ENCODE measurements at regions not wholly inside any gene's neighbourhood (a gene's known extent, or its start where the extent isn't known, plus 50 kb on each side); places are given as distances from the start of the nearest gene placed in this dataset.

GRCh38 chr12:111171832-111172231 is 197.1 kb downstream of the PHETA1 start:
- TF ChIP-seq EP300 (IDR thresholded peaks at IDR 0.05) (no peak), POLR2A (IDR thresholded peaks at IDR 0.05) (no peak), CTCF (IDR thresholded peaks at IDR 0.05) (no peak), POLR2AphosphoS5 (IDR thresholded peaks at IDR 0.05) (no peak)
- H3K36me3 ChIP-seq = no peaks in the 10 kb centered on the region
- H3K9me3 ChIP-seq = no peaks in the 10 kb centered on the region
- DNase-seq = no peak
- 84 to 88% methylated on average over 8 to 9 of the region's 9 CpGs for WGBS, 2 donors
- H3K4me1 ChIP-seq = peaks cover 0 to 5% (median 2%) of the 10 kb centered on the region in 4 donors
- ATAC-seq (ENCODE audit: low FRiP score in 2 of 2) = no peak
- H3K27me3 ChIP-seq = no peaks in the 10 kb centered on the region
- H3K27ac ChIP-seq = no peak overlapping the region
- H3K4me3 ChIP-seq = no peak overlapping the region

DNA sequence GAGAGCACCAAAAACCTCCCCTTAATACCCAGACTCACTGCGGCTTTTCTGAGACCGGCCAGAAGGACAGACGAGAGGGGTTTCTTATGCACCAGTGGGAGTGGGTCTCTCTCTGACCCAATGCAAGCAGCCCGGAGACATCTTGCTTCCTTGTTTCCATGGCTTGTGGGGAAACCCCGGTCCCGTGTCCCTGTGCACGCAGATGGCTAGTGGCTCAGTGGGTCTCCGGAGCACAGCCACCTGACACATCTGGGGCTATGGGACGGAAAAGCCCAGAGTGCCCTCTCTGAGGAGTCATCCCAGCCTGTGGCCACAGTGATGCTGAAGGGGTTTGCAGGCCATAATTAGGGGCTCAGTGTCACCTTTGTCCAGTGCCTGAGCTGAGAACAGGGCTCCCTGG is 197.6 kb downstream of the PHETA1 start:
- DNase-seq = no peak
- H3K4me3 ChIP-seq = no peak overlapping the region
- no peaks in the 10 kb centered on the region for H3K36me3 ChIP-seq
- H3K4me1 ChIP-seq = peaks cover 0 to 5% (median 2%) of the 10 kb centered on the region in 4 donors
- no peak for TF ChIP-seq CTCF (IDR thresholded peaks at IDR 0.05)
- TF ChIP-seq POLR2A (IDR thresholded peaks at IDR 0.05) = no peak
- no peak for TF ChIP-seq EP300 (IDR thresholded peaks at IDR 0.05)
- TF ChIP-seq POLR2AphosphoS5 (IDR thresholded peaks at IDR 0.05) = no peak
- H3K9me3 ChIP-seq = no peaks in the 10 kb centered on the region
- no peak overlapping the region for H3K27ac ChIP-seq
- no peaks in the 10 kb centered on the region for H3K27me3 ChIP-seq
- no peak for ATAC-seq (ENCODE audit: low FRiP score in 2 of 2)
- 74 to 80% methylated on average over 1 to 5 of the region's 9 CpGs for WGBS, 2 donors

- Histone ChIP-seq H3K4me3 (no peak overlapping the region), H3K27ac (no peak overlapping the region), H3K27me3 (no peaks in the 10 kb centered on the region), H3K4me1 (peaks cover 0 to 5% (median 2%) of the 10 kb centered on the region in 4 donors), H3K9me3 (no peaks in the 10 kb centered on the region), H3K36me3 (no peaks in the 10 kb centered on the region)
- peak in 1 of 2 donors; percentile 24 for DNase-seq
- WGBS, 2 donors = 32 to 48% methylated on average over 8 of the region's 8 CpGs
- ATAC-seq (ENCODE audit: low FRiP score in 2 of 2) = peak; percentile 34 to 78
- TF ChIP-seq EP300 (IDR thresholded peaks at IDR 0.05) (no peak), POLR2A (IDR thresholded peaks at IDR 0.05) (no peak), POLR2AphosphoS5 (IDR thresholded peaks at IDR 0.05) (no peak), CTCF (IDR thresholded peaks at IDR 0.05) (no peak)
Measured at GRCh38 chr12:111170543-111170942, 198.4 kb downstream of the PHETA1 start.

DNA sequence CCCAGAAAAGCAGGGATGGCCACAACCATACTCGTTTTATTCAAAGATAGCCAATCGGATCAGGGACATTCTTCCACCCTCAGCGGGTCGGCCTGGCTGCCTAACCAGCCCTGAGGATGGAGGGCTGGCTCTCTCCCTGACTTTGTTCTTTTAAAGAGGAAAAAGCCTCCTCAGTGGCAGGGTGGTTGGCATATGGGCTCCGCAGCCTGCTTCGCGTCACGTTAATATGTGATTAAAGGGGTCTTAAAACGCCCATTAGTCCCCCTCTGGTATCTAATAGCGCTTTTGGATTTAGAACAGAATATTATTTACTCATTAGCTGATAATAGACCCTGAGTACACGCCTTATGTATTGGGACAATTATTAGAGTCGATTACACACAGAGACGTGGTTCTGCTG is 199.4 kb downstream of the PHETA1 start:
- Histone ChIP-seq H3K36me3 (no peaks in the 10 kb centered on the region), H3K9me3 (no peaks in the 10 kb centered on the region), H3K27ac (no peak overlapping the region), H3K4me3 (no peak overlapping the region), H3K4me1 (peaks cover 0 to 3% (median 0%) of the 10 kb centered on the region in 4 donors), H3K27me3 (no peaks in the 10 kb centered on the region)
- WGBS, 2 donors = 76 to 82% methylated on average over 13 of the region's 13 CpGs
- DNase-seq = no peak
- TF ChIP-seq EP300 (IDR thresholded peaks at IDR 0.05) = no peak
- no peak for TF ChIP-seq POLR2AphosphoS5 (IDR thresholded peaks at IDR 0.05)
- TF ChIP-seq POLR2A (IDR thresholded peaks at IDR 0.05) = no peak
- TF ChIP-seq CTCF (IDR thresholded peaks at IDR 0.05) = no peak
- ATAC-seq (ENCODE audit: low FRiP score in 2 of 2) = no peak

DNA sequence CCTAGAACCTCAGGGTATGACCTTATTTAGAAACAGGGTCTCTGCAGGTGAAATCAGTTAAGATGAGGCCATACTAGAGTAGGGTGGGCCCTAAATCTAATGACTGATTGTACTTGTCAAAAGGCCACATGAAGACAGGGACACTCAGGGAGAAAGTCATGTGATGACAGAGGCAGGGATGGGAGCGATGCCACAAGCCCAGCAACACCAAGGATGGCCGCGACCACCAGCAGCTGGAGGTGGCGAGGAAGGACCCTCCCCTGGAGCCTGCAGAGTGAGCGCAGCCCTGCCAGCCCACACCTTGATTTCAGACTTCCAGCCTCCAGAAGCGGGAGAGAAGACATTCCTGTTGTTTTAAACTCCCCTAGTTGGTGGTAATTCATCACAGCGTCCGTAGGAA is 199.9 kb downstream of the PHETA1 start:
- no peak overlapping the region for H3K4me3 ChIP-seq
- WGBS, 2 donors = 83 to 91% methylated on average over 8 of the region's 8 CpGs

More for the DNA sequence above, 199.9 kb downstream of the PHETA1 start:
- Histone ChIP-seq H3K9me3 (no peaks in the 10 kb centered on the region), H3K27me3 (no peaks in the 10 kb centered on the region), H3K27ac (no peak overlapping the region), H3K36me3 (no peaks in the 10 kb centered on the region), H3K4me1 (peaks cover 0 to 1% (median 0%) of the 10 kb centered on the region in 4 donors)
- TF ChIP-seq CTCF (IDR thresholded peaks at IDR 0.05) (no peak), EP300 (IDR thresholded peaks at IDR 0.05) (no peak), POLR2A (IDR thresholded peaks at IDR 0.05) (no peak), POLR2AphosphoS5 (IDR thresholded peaks at IDR 0.05) (no peak)
- ATAC-seq (ENCODE audit: low FRiP score in 2 of 2) (no peak), DNase-seq (no peak)
